LNCAP (cell line): ENCODE measurements at regions not wholly inside any gene's neighbourhood (a gene's known extent, or its start where the extent isn't known, plus 50 kb on each side); places are given as distances from the start of the nearest gene placed in this dataset.

Experiments used
- TF ChIP-seq, protein P1 (sequence below): fragments of 450-650 bp; IDR thresholded peaks from 2 replicates; pipeline ENCODE4 v1.5.1; 2017; ENCODE audit warnings: mild to moderate bottlenecking

DNA sequence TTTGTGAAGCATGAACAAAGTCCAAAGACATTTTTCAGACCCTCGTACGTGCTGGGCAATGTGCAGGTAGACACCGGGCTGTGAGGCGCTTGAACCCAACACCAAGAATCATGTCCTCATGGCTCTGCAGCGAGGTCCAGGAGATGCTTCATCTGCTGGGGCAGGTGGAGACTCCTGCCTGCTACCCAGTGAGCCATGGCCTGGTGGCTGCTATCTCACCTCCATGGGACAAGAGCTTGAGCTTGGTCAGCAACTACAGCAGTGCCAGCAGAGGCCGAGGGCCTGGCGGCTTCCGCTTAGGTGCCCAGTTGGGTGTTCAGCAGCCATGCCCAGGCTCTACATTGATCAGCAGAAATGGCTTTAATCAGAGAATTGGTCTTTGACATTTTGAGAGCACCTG is 281.0 kb upstream of the HS6ST1 start:
- TF ChIP-seq, protein P1, sequence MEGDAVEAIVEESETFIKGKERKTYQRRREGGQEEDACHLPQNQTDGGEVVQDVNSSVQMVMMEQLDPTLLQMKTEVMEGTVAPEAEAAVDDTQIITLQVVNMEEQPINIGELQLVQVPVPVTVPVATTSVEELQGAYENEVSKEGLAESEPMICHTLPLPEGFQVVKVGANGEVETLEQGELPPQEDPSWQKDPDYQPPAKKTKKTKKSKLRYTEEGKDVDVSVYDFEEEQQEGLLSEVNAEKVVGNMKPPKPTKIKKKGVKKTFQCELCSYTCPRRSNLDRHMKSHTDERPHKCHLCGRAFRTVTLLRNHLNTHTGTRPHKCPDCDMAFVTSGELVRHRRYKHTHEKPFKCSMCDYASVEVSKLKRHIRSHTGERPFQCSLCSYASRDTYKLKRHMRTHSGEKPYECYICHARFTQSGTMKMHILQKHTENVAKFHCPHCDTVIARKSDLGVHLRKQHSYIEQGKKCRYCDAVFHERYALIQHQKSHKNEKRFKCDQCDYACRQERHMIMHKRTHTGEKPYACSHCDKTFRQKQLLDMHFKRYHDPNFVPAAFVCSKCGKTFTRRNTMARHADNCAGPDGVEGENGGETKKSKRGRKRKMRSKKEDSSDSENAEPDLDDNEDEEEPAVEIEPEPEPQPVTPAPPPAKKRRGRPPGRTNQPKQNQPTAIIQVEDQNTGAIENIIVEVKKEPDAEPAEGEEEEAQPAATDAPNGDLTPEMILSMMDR = no peak

DNA sequence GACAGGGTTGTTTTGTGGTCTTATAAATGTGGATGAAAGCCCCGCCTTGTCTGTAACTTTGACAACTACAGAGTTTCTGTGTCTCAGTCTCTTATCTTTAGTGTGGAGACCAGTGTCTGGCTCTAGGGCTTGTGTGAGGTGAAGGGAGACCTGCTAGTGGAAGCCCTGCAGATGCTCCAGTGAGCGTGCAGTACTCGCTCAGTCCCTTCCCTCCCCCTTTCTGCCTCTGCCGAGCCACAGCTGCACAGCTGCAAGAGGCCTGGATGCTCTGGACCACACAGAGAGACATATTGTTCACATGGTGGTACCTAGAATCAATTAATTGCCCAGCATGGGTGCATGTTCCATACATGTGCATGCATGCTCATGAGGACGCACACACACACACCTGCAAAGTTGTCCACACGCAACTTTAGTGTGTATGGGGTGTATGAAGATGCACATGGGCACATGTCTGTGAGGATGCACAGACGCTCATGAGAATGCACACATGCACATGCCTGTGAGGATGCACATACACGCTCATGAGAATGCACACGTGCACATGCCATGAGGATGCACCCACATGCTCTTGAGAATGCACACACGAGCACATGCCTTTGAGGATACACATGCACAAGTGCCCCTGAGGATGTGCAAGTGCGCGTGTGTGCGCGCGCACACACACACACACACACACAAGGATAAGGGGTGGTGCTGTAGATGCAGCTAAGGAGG is 282.1 kb upstream of the HS6ST1 start:
- TF ChIP-seq, protein P1 = no peak

DNA sequence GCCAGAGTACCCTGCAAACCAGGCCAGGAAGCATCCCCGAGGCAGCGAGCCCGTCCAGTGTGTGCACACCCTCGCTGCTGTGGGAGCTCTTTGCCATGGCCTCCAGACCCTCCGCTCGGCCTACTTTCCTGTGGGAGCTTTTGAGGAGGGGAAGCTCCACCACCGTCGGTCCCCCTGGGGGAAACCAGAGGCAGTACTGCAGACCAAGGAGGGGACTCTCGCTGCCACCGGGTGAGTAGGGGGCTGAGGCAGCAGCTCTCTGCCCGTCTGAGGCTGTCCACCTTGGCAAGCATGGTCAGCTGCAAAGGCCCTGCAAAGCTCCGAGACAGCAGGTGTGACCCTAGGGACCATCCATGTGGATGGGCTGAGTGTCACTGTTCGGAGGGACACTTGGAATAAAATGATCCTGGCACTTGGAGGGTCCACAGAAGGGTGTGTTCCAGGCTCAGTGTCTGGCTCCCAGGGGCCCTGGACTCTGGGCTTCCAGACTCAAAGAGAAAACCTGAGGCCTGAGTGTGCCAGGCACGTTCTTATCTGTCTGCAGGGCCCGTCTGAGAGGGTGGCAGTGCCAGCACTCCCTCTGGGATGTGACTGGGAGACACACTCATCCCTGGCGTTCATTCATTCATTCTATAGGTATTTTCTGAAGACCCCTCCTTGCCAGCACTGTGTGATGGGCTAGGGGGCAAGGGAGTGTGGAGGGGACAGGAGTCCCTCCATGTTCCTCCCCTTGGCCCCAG is 282.8 kb upstream of the HS6ST1 start:
- TF ChIP-seq, protein P1 = no peak

DNA sequence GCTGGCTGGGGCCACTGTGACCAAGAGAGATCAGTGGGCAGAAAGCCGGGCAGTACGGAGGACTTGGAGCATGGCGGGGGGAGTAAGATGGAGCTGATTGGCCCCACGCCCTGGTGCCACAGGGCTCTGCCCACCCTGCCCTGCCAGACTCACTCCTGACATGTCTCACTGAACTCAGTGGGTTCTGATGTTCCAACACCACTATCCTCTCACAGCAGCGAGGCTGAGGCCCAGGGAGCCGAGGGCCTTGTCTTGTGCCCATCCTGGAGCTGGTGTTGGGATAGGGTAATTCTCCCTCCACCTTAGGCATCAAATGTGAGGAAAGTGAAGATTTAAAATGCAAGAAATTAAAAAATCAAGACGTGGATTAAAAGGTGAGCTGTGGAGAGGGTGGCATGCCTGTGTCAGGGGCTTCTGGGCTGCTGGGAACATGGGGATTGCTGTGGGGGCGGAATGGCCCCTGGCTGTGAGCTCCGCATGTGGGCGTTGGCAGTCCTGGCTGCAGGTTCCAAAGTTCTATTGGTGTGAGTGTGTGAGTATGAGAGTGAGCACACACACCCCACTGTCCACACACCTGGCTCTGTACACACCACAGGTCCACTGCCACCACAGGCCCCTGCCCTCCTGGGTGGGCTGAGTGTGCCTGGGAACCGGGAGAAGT is 283.5 kb upstream of the HS6ST1 start:
- TF ChIP-seq, protein P1 = no peak

DNA sequence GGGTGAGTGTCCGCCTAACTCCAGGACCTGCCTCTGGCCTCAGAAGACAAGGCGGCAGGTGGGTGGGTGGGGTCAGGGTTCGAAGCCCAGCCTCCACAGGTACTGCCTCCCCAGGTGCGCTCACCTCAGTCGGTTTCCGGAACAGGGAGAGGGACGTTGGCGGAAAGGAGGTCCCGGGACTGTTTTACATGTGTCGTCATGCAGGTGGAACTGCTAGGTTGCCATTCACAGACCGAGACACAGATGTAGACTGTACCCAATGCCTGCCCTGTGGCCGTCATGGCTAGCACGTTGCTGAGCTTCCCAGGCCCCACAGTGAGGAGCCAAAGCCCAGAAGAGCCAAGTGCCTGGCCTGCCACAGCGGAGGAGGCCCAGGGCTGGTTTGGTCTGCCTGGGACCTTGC is 284.0 kb upstream of the HS6ST1 start:
- TF ChIP-seq, protein P1 = no peak

DNA sequence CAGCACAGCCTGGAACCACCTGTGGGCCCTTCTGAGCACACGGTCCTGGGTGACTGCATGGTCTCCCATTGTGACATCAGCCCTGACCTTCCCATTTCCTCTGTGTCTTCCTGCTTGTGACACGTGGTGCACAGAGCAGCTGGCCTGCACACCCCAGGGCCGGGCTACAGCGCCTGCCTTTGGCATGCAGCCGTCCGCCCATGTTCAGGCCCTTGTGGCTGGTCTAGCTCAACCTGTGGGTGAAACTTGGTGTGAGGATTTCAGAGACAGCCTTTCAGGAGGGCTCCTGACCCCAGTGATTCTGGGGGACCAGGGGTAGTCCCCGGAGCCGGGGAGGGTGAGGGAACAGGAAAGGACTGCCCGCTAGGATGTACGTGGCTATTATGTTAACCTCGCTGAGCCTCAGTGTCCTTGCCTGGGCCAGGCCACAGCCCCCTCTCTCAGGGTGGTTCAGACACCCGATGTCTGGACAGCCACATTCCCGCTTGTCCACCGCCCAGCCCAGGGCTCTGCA is 284.8 kb upstream of the HS6ST1 start:
- TF ChIP-seq, protein P1 = no peak

DNA sequence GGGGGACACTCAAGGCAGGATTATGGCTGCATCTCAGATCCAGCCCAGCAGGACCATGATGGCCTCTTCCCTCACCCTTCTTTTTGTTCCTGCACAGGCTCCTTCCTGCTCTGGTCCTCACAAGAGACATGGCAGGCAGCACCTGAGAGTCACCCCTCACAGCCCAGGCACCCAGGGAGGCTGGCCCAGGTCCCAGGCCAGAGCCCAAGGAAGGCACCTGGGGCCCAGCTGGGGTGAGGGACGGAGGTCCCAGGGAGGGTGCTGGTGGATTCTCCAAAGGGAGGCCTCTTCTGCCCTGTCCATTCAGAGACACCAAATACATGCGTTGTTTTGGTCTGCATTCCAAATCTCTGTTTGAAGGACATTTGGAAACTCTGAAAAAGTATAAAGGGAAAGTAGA is 285.4 kb upstream of the HS6ST1 start:
- TF ChIP-seq, protein P1 = no peak
